Endothelial cell of umbilical vein (primary cell): ENCODE measurements at regions not wholly inside any gene's neighbourhood (a gene's known extent, or its start where the extent isn't known, plus 50 kb on each side); places are given as distances from the start of the nearest gene placed in this dataset.

Experiments
- BruUV-seq: library from RNA; stranded (reverse); fragments of 400-500 nt; replicated peaks from 2 replicates; lab custom pipeline; 2021; lab: Mats Ljungman, UMichigan
- CTCF ChIA-PET: fragments of 300-600, 350-600 bp; sonication (Branson Sonifier 250); formaldehyde crosslinking; loops from one replicate; lab custom pipeline; 2021; ENCODE audit warnings: antibody characterized with exemption, inconsistent platforms; lab: Charles Lee
- POLR2A ChIA-PET: fragments of 300-600, 350-600 bp; sonication (Branson Sonifier 250); formaldehyde crosslinking; loops from one replicate; lab custom pipeline; 2021; ENCODE audit warnings: antibody characterized with exemption, inconsistent platforms; lab: Charles Lee
- DNase-seq: peaks from one replicate; pipeline ENCODE4 v3.0.0-alpha.2; 2011; ENCODE audit warnings: low read depth, low spot score
- FAIRE-seq: peaks from 2 replicates; lab custom pipeline; 2011; peaks lifted over from hg19 to GRCh38; lab: Jason Lieb, UNC
- H2AFZ ChIP-seq: 2 replicates; pipeline ENCODE4 v1.6.0; 2012; ENCODE audit warnings: low read depth, low read length, control low read depth, inconsistent platforms
- H3K27ac ChIP-seq: 2 replicates; pipeline ENCODE4 v1.5.1; 2011; ENCODE audit warnings: low read depth, mild to moderate bottlenecking, control low read depth, low read length, moderate library complexity; ENCODE audit not compliant: insufficient read depth
- H3K27me3 ChIP-seq, 2 experiments: 2 replicates each; pipeline versions ENCODE4 v1.6.0 to v1.6.1; 2011; ENCODE audit warnings: low read length in 2 of 2, mixed read lengths in 1 of 2; ENCODE audit not compliant: control insufficient read depth in 2 of 2, insufficient read depth in 2 of 2
- H3K36me3 ChIP-seq, 2 experiments: 2 replicates in 1 of 2; 3 replicates in 1 of 2; pipeline ENCODE4 v1.5.1; 2011; ENCODE audit warnings: low read length in 2 of 2, mild to moderate bottlenecking in 1 of 2, moderate library complexity in 1 of 2; ENCODE audit not compliant: control insufficient read depth in 2 of 2, insufficient read depth in 2 of 2; ENCODE audit errors: extremely low read depth in 1 of 2
- H3K4me1 ChIP-seq: 3 replicates; pipeline ENCODE4 v1.5.1; 2011; ENCODE audit warnings: mild to moderate bottlenecking, low read length; ENCODE audit not compliant: control insufficient read depth, insufficient read depth; ENCODE audit errors: extremely low read depth
- H3K4me2 ChIP-seq: 2 replicates; pipeline ENCODE4 v1.6.1; 2011; ENCODE audit warnings: low read length, control low read depth, mixed read lengths; ENCODE audit not compliant: insufficient read depth
- H3K4me3 ChIP-seq, 3 experiments: fragments of 200-600 bp in 1 of 3; sonication (generic), shearing (Covaris generic) in 1 of 3; replicated peaks in 1 of 3; 2 replicates each; pipeline ENCODE4 v1.5.1; 2011 to 2016; ENCODE audit warnings: control low read depth in 3 of 3, low read length in 3 of 3, mild to moderate bottlenecking in 2 of 3, inconsistent platforms in 1 of 3, low read depth in 1 of 3, moderate library complexity in 1 of 3; ENCODE audit not compliant: insufficient read depth in 1 of 3
- H3K79me2 ChIP-seq: 2 replicates; pipeline ENCODE4 v1.6.0; 2012; ENCODE audit warnings: low read length, inconsistent platforms; ENCODE audit not compliant: control insufficient read depth, insufficient read depth
- H3K9ac ChIP-seq: replicated peaks from 2 replicates; pipeline ENCODE3; 2011; ENCODE audit warnings: low read length, control low read depth; ENCODE audit not compliant: insufficient read depth; ENCODE audit errors: extremely low read depth
- H3K9me1 ChIP-seq: replicated peaks from 3 replicates; pipeline ENCODE4 v1.6.0; 2011; ENCODE audit warnings: mild to moderate bottlenecking, low read length; ENCODE audit not compliant: control insufficient read depth, insufficient read depth; ENCODE audit errors: extremely low read depth
- H3K9me3 ChIP-seq: replicated peaks from 2 replicates; pipeline ENCODE4 v1.5.1; 2012; ENCODE audit warnings: low read length, inconsistent platforms; ENCODE audit not compliant: control insufficient read depth, insufficient read depth
- H4K20me1 ChIP-seq: replicated peaks from 2 replicates; pipeline ENCODE3; 2011; ENCODE audit warnings: mild to moderate bottlenecking, low read length; ENCODE audit not compliant: control insufficient read depth, insufficient read depth; ENCODE audit errors: extremely low read depth
- EZH2 ChIP-seq: IDR thresholded peaks from 2 replicates; pipeline ENCODE4 v1.6.1; 2012; ENCODE audit warnings: borderline replicate concordance, low read depth, mild to moderate bottlenecking, moderate library complexity, low read length, inconsistent platforms; ENCODE audit not compliant: severe bottlenecking
- FOS ChIP-seq: IDR thresholded peaks from 2 replicates; pipeline ENCODE4 v1.6.1; 2011; ENCODE audit warnings: mild to moderate bottlenecking, low read length, moderate library complexity, borderline replicate concordance; ENCODE audit not compliant: insufficient read depth
- GATA2 ChIP-seq: IDR thresholded peaks from 2 replicates; pipeline ENCODE4 v1.7.0; 2011; ENCODE audit warnings: low read depth, mild to moderate bottlenecking, moderate library complexity, mixed read lengths, low read length; ENCODE audit not compliant: insufficient read length, insufficient read depth
- MAX ChIP-seq: IDR thresholded peaks from 2 replicates; pipeline ENCODE4 v1.6.1; 2011; ENCODE audit not compliant: insufficient read depth, insufficient read length
- MYC ChIP-seq: IDR thresholded peaks from one replicate; pipeline ENCODE4 v1.6.1; 2011; ENCODE audit warnings: mild to moderate bottlenecking, low read depth, low read length
- POLR2A ChIP-seq: IDR thresholded peaks from 2 replicates; pipeline ENCODE4 v1.6.1; 2012; ENCODE audit warnings: low read depth, mild to moderate bottlenecking, control low read depth, low read length
- POLR2AphosphoS5 ChIP-seq: IDR thresholded peaks from 2 replicates; pipeline ENCODE4 v1.6.1; 2012; ENCODE audit warnings: low read depth, mild to moderate bottlenecking, control low read depth, low read length, moderate library complexity; ENCODE audit not compliant: insufficient read depth
- dilution Hi-C: fragments of 300-500 bp; cut with MboI; formaldehyde crosslinking; loops from one replicate; pipeline ENCODE4 v1.15.0; 2019; ENCODE audit warnings: low sequenced_read_pairs; ENCODE audit not compliant: extremely low pct_ligation_motif_present
- intact Hi-C: fragments of 100-400 bp; cut with micrococcal nuclease; formaldehyde crosslinking; loops from one replicate; pipeline ENCODE4 v1.10.0; 2022

DNA sequence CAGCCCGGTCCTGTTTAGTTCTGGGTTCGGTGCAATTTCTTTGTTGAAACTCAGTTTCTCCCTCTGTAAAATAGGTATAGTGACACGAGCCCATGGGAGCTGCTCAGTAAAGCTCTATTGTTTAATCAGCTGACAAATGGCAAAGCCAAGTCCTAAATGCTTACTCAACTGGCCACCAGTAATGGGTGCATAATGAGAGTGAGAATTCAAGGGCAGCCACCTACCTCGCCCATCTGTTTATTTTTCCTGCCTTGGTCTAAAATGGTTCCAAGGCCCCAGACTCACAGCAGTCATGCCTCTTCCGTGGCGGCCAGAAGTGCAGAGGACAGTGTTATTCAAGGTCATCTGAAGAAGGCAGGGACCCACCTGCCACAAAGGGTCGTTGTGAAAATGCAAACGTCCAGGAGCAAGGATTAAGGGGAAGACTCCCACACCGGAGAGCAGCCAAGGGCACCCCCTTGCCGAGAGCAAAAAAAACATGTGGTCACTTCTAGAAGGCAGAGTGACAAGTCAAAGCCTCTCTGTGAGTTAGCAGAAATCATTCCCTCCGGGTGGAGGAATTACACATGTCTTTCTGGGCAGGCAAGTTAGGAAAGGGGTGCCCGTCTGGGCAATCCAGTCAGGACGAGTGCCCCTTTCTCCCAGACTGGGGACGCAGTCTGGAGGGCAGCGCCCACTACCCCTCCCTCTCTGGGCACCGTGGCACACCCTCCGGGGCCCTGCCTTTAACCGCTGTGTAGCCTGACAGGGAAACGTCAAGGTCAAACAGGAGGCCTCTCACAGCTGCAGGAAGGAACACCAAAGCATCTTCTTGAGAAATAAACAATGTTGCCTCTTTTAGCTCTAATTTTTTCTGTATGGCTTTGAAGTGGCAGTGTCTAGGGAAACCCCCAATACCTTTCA lies 186.2 kb downstream of the FOXO1 start:
- no peaks in the 10 kb centered on the region for H3K9me1 ChIP-seq
- no peaks in the 10 kb centered on the region for H3K9me3 ChIP-seq
- TF ChIP-seq EZH2 (no peak), MYC (no peak), POLR2A (no peak), GATA2 (no peak), POLR2AphosphoS5 (no peak), FOS (no peak), MAX (no peak)
- no peaks in the 10 kb centered on the region for H3K79me2 ChIP-seq
- POLR2A ChIA-PET = no interaction called here
- H3K4me2 ChIP-seq = no peak overlapping the region
- H3K27me3 ChIP-seq = no peaks in the 10 kb centered on the region
- intact Hi-C loops (no loop called here), dilution Hi-C loops (no loop called here)
- CTCF ChIA-PET = no interaction called here
- no peaks in the 10 kb centered on the region for H4K20me1 ChIP-seq
- H3K27ac ChIP-seq = no peak overlapping the region
- no peaks in the 10 kb centered on the region for H3K36me3 ChIP-seq
- DNase-seq (no peak), FAIRE-seq (no peak)
- no TSS peak for BruUV-seq
- peaks cover 32% of the 10 kb centered on the region for H3K4me1 ChIP-seq
- no peak overlapping the region for H3K4me3 ChIP-seq
- H3K9ac ChIP-seq = no peak overlapping the region
- H2AFZ ChIP-seq = no peak overlapping the region
